GM19452 (cell line): ENCODE measurements at regions not wholly inside any gene's neighbourhood (a gene's known extent, or its start where the extent isn't known, plus 50 kb on each side); places are given as distances from the start of the nearest gene placed in this dataset.

Source experiments
- ATAC-seq: cut with Tn5 transposase; IDR thresholded peaks from one replicate; pipeline ENCODE4 v1.9.1; 2021; ENCODE audit not compliant: unreplicated experiment

DNA sequence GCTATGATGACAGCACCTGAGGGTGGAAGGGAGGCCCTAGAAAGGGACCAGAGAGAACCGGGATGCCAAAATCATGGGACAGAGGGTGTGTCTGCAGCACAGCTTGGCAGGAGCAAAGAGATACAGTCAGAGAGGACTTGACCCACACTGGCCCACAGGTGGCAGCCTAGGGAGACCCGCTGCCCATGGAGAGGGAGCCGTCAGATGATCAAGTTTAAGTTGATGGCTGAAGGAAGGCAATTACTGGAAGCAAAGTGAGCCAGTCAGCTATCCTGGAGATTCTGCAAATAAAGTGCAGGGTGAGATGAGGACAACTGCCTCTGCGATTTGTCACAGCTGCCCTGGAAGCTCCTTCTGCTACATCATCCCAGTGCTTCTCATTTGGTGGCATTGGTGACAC, 74.0 kb downstream of the CMPK2 start:
- ATAC-seq: no peak

- ATAC-seq: no peak
These were observed 72.8 kb downstream of the CMPK2 start for GRCh38 chr2:6792883-6793282.

- ATAC-seq: no peak
These were observed 72.3 kb downstream of the CMPK2 start for GRCh38 chr2:6793371-6793770.

- ATAC-seq: no peak
These were observed 71.8 kb downstream of the CMPK2 start for GRCh38 chr2:6793913-6794312.

DNA sequence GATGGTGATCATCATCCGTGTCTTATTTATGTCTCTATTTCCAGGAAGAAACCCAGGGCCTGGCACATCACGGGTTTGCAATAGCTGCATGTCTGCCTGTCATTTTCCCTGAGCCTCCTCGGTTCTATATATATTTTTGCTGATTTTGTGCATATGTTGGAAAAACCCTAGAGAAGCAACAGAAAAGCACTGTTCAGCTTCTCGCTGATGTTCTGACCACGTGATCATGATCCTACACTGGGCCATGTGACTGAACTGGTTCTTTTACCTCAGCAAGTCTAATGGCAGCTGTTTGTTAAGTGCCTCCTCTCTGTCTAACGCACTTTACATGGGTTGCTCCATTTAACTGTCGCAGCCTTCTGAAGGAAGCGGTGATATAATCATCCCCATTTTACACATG, 71.3 kb downstream of the CMPK2 start:
- no peak for ATAC-seq
